ENCODE measurements at regions not wholly inside any gene's neighbourhood (a gene's known extent, or its start where the extent isn't known, plus 50 kb on each side); places are given as distances from the start of the nearest gene placed in this dataset.
"Not testable (repeated sequence)": the region's sequence is repeated elsewhere in the genome, so short reads cannot be mapped to it uniquely, and the experiment has no call there.

DNA sequence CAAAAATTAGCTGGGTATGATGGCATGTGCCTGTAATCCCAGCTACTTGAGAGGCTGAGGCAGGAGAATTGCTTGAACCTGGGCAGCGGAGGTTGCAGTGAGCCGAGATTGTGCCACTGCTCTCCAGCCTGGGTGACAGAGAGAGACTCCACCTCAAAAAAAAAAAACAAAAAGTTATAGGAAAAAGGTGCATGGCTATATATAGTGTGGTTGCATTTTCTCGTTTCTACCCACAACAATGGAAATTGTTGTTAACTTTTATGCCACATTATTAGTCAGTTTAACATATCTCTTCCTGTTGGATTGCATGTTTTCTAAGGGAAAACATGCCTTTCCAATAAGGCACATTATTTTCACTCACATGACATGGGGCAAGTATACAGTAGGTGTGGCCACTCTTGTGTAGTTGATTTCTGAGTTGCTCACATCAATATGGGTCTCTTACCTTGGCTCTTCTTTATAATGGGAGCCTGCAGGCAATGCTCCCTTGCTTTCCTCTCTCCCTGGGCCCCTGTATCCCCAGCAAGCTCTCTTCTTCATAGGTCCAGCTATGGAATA, 610.0 kb downstream of the RNF144A start:
- H3K9me3 ChIP-seq (replicated peaks), result peaks cover 5% of the 10 kb centered on the region

DNA sequence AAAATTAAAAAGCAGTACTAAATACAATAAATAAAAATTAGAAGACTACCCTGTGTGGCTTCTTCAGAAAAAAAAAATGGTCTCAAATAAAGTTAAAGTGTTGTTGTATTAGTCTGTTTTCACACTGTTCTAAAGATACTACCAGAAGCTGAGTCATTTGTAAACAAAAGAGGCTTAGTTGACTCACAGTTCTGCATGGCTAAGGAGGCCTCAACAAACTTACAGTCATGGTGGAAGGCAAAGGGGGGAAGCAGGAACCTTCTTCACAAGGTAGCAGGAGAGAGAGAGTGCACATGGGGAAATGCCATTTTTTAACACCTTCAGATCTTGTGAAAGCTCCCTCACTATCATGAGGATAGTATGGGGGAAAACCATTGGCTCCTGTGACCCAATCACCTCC, 612.8 kb downstream of the RNF144A start:
- H3K27me3 ChIP-seq (replicated peaks), result no peaks in the 10 kb centered on the region
- H3K4me3 ChIP-seq, result no peak overlapping the region
- H3K27ac ChIP-seq, result no peak overlapping the region
- peaks cover 5% of the 10 kb centered on the region for H3K9me3 ChIP-seq (replicated peaks)
- H3K4me1 ChIP-seq (replicated peaks), result no peaks in the 10 kb centered on the region
- no peaks in the 10 kb centered on the region for H3K36me3 ChIP-seq
- DNase-seq (ENCODE audit: low read depth in 1 of 2, low spot score in 2 of 2), result no peak

More for the DNA sequence above, 610.0 kb downstream of the RNF144A start:
- no peaks in the 10 kb centered on the region for H3K27me3 ChIP-seq (replicated peaks)
- DNase-seq (ENCODE audit: low read depth in 1 of 2, low spot score in 2 of 2), result no peak
- H3K4me1 ChIP-seq (replicated peaks), result no peaks in the 10 kb centered on the region
- no peak overlapping the region for H3K4me3 ChIP-seq
- H3K27ac ChIP-seq, result no peak overlapping the region
- no peaks in the 10 kb centered on the region for H3K36me3 ChIP-seq

DNA sequence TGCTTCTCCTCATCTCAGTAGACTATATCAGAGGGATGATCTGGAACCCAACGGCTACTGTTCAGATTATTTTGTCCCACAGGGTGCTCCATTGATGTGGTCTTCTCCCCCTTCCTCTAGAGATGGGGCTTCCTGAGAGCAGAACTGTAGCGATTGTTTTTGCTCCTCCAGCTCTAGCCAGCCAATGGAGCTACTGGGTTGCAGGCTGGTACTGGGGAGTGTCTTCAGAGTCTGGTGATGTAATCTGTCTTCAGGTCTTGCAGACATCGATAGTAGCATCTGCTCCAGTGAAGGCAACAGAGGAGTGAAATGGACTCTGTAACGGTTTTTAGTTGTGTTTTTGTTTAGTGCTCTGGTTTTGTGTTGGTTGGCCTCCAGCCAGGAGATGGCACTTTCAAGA, 621.9 kb downstream of the RNF144A start:
- no peak for DNase-seq (ENCODE audit: low read depth in 1 of 2, low spot score in 2 of 2)
- no peaks in the 10 kb centered on the region for H3K4me1 ChIP-seq (replicated peaks)

DNA sequence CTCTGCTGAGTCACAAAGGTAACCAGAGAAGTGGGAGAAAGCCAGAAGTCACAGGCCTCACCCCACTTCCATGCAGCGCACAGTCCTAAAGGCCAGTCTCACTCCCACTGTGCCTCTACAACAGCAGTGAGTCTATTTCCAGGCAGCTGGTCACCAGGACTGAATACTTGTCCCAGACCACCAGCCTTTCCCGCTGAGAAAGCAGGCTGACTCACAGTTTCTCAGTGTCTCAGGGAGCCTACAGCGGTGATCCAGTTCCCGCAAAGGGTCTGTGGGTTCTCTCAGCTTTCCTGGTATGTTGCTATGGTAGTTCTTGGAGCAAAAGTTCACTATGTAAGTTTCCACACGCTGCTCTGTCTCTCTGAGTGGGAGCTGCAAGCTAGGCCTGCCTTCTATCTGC, 622.5 kb downstream of the RNF144A start:
- Histone ChIP-seq H3K4me3 (no peak overlapping the region), H3K27me3 (replicated peaks) (no peaks in the 10 kb centered on the region), H3K9me3 (replicated peaks) (no peaks in the 10 kb centered on the region), H3K36me3 (no peaks in the 10 kb centered on the region), H3K27ac (no peak overlapping the region), H3K4me1 (replicated peaks) (no peaks in the 10 kb centered on the region)
- DNase-seq (ENCODE audit: low read depth in 1 of 2, low spot score in 2 of 2), result no peak

More for the DNA sequence above, 621.9 kb downstream of the RNF144A start:
- Histone ChIP-seq H3K9me3 (replicated peaks) (no peaks in the 10 kb centered on the region), H3K27me3 (replicated peaks) (no peaks in the 10 kb centered on the region), H3K36me3 (no peaks in the 10 kb centered on the region), H3K27ac (no peak overlapping the region), H3K4me3 (no peak overlapping the region)

DNA sequence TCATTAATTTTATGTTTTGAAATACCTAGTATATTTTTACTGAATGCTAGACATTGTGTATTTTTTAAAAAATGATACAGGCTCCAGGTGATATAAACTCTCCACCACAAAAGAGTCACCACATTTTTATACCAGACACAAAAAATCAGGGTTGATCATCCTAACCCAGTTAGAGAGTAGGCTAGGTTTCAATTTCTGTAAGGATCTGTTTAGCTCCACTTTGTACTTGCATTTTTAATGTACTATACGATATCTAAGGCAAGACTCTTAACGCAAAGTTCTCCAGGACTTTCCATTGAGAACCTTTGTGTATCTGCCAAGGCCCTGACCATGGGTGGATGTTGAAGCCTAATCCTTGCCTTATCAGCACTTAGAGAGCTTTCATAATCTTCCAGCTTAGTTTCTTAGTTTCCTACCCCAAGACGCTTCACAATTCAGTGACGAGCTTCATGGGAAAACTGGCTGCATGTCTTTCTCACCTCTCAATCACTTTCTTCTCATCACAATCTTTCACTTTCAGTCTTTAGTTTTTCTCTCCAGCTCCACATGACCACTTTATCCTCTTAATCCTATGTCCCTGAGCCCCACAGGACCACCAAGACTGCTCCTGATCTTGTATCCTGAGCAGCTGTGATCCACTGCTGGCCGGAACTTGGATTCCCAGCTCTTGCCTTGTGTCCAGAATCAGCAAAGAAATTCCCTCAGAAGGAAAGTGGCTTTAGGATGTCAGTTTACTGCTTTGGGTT, 635.8 kb downstream of the RNF144A start:
- no peak overlapping the region for H3K27ac ChIP-seq
- no peaks in the 10 kb centered on the region for H3K9me3 ChIP-seq (replicated peaks)
- H3K4me3 ChIP-seq, result no peak overlapping the region
- H3K4me1 ChIP-seq (replicated peaks), result no peaks in the 10 kb centered on the region
- H3K27me3 ChIP-seq (replicated peaks), result no peaks in the 10 kb centered on the region
- DNase-seq (ENCODE audit: low read depth in 1 of 2, low spot score in 2 of 2), result no peak
- H3K36me3 ChIP-seq, result no peaks in the 10 kb centered on the region

DNA sequence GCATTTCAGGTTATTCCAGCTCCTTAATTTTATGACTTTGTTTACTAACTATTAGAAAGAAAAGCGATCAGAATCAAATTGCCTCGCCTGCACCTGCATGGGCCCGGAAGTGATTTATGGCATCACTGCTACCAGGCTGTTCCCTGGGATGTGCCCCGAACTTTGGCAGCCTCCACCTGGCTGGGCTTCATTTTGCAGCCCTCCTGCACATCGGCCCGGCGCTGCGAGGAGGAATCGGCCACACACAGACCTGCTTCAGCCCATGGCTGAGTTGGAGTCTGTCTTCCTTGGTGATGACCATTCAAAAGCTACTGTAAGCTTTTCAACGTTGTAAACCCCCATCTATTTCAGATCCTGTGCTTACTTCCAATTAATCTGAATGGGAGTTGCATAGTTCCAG, 638.0 kb downstream of the RNF144A start:
- no peak overlapping the region for H3K4me3 ChIP-seq
- H3K27me3 ChIP-seq (replicated peaks), result no peaks in the 10 kb centered on the region
- H3K36me3 ChIP-seq, result no peaks in the 10 kb centered on the region
- H3K27ac ChIP-seq, result no peak overlapping the region
- no peaks in the 10 kb centered on the region for H3K9me3 ChIP-seq (replicated peaks)
- no peaks in the 10 kb centered on the region for H3K4me1 ChIP-seq (replicated peaks)
- DNase-seq (ENCODE audit: low read depth in 1 of 2, low spot score in 2 of 2), result no peak

DNA sequence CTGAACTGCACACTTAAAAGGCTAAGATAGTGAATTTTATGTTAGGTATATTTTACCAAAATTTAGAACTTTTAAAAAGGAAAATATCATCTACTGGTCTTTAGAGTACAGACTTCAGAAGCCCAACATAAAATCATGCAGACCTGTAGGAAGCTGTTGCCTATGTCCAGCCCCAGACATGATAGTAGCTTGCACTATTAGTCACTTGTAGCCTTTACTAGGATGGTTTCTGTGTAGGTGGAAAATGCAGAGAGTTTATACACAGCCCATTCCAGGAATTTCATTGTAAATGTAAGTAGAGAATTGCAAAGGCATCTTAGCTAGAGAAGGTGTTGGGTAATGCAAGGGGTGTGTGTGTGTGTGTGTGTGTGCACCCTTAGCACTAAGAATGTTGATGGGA, 640.2 kb downstream of the RNF144A start:
- no peaks in the 10 kb centered on the region for H3K36me3 ChIP-seq
- no peaks in the 10 kb centered on the region for H3K27me3 ChIP-seq (replicated peaks)
- H3K4me1 ChIP-seq (replicated peaks), result no peaks in the 10 kb centered on the region
- no peak overlapping the region for H3K4me3 ChIP-seq
- H3K9me3 ChIP-seq (replicated peaks), result no peaks in the 10 kb centered on the region
- no peak overlapping the region for H3K27ac ChIP-seq
- no peak for DNase-seq (ENCODE audit: low read depth in 1 of 2, low spot score in 2 of 2)

DNA sequence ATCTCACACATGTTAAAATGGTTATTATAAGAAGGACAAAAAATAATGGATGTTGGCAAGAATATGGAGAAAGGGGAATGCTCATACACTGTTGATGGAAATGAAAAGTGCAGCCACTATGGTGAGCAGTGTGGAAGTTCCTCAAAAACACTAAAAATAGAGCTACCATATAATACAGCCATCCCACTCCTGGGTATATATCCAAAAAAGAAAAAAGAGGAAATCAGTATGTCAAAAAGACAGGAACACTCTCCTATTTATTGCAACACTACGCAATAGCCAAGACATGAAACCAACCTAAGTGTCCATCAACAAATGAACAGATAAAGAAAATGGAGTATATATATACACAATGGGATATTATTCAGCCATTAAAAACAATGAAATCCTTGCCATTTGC, 642.6 kb downstream of the RNF144A start:
- no peak overlapping the region for H3K27ac ChIP-seq
- no peak overlapping the region for H3K4me3 ChIP-seq
- H3K9me3 ChIP-seq (replicated peaks), result no peaks in the 10 kb centered on the region
- H3K4me1 ChIP-seq (replicated peaks), result no peaks in the 10 kb centered on the region
- DNase-seq (ENCODE audit: low read depth in 1 of 2, low spot score in 2 of 2), result no peak
- H3K27me3 ChIP-seq (replicated peaks), result no peaks in the 10 kb centered on the region
- H3K36me3 ChIP-seq, result no peaks in the 10 kb centered on the region

DNA sequence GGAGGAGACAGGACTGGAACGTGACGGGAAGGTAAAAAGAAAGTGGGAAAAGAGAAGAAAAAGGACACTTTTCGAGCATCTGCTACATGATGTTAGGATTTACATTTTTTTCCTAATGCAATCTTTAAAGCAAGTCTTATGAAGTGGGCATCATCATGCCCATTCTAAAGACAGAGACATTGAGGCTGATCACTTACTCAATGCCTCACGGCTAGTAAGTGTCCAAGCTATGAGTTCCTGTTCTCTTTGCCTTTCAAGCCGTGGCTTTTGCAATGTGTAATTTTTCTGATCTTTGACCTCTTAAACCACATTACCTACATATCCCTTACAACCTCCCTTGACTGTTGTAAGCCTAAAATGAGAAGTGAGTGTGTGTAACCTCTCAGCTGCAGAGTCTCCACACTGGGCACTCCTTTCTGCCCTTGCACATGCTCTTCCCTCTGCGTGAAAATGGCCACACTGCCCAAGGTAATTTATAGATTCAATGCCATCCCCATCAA, 649.2 kb downstream of the RNF144A start:
- H3K36me3 ChIP-seq, result no peaks in the 10 kb centered on the region
- DNase-seq (ENCODE audit: low read depth in 1 of 2, low spot score in 2 of 2), result no peak
- H3K9me3 ChIP-seq (replicated peaks), result no peaks in the 10 kb centered on the region
- H3K4me1 ChIP-seq (replicated peaks), result no peaks in the 10 kb centered on the region
- H3K27ac ChIP-seq, result no peak overlapping the region
- no peaks in the 10 kb centered on the region for H3K27me3 ChIP-seq (replicated peaks)
- H3K4me3 ChIP-seq, result no peak overlapping the region

DNA sequence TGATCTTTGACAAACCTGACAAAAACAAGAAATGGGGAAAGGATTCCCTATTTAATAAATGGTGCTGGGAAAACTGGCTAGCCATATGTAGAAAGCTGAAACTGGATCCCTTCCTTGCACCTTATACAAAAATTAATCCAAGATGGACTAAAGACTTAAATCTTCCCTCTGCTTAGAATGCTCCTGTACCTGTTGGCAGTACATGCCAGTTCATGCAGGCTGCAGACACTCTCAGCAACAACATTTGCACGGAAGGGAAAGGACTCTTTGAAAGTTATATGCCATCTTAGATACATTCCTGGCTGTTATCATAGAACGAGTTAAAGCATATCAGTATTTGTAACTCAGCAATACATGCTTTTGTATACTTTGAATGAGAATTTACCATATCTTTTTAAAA, 649.9 kb downstream of the RNF144A start:
- H3K4me1 ChIP-seq (replicated peaks); H3K27ac ChIP-seq: not testable (repeated sequence)

DNA sequence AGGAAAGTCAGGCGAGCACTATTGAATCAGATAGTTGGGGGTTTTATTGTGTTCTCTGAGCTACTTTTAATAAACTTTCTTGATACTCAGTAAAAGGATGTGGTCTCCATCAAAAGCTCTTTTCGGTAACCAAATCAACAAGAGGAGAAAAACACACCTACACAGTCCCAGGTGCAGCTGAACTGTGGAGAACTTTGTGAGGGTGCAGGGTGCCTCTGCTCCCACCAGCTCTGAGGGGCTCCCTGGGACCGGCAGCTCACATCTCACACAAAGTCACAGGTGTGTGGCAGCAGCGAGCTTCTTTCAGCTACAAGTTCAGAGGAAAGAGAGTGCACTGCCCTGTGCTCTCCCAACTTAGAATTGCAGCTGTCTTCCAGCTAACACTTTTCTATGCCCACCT, 650.4 kb downstream of the RNF144A start:
- Histone ChIP-seq H3K27ac (no peak overlapping the region), H3K4me1 (replicated peaks) (no peaks in the 10 kb centered on the region), H3K4me3 (no peak overlapping the region), H3K36me3 (no peaks in the 10 kb centered on the region), H3K9me3 (replicated peaks) (no peaks in the 10 kb centered on the region), H3K27me3 (replicated peaks) (no peaks in the 10 kb centered on the region)
- no peak for DNase-seq (ENCODE audit: low read depth in 1 of 2, low spot score in 2 of 2)

More for the DNA sequence above, 649.9 kb downstream of the RNF144A start:
- H3K4me3 ChIP-seq; H3K9me3 ChIP-seq (replicated peaks); H3K36me3 ChIP-seq; DNase-seq (ENCODE audit: low read depth in 1 of 2, low spot score in 2 of 2); H3K27me3 ChIP-seq (replicated peaks): not testable (repeated sequence)

DNA sequence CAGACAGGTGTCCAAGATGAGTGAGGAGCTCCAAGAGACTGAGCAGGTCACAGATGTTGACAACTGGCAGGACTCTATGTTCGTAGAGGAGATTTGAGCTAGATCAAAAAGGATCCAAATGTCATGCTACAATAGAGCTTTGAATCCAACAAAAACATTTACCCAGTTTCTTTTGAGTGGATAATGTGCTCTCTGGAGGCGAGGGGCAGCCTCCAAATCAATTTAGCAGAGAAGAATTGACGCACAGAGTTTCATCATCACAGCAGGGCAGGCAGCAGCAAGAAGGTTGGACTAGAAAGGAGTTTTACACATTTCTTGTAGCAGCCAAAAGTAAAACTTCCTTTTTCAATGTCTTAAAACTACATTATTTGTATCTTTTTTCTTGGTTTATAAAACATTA, 653.0 kb downstream of the RNF144A start:
- H3K36me3 ChIP-seq, result no peaks in the 10 kb centered on the region
- H3K27ac ChIP-seq, result no peak overlapping the region
- H3K4me1 ChIP-seq (replicated peaks), result no peaks in the 10 kb centered on the region
- DNase-seq (ENCODE audit: low read depth in 1 of 2, low spot score in 2 of 2), result no peak
- H3K27me3 ChIP-seq (replicated peaks), result no peaks in the 10 kb centered on the region
- no peaks in the 10 kb centered on the region for H3K9me3 ChIP-seq (replicated peaks)
- no peak overlapping the region for H3K4me3 ChIP-seq

DNA sequence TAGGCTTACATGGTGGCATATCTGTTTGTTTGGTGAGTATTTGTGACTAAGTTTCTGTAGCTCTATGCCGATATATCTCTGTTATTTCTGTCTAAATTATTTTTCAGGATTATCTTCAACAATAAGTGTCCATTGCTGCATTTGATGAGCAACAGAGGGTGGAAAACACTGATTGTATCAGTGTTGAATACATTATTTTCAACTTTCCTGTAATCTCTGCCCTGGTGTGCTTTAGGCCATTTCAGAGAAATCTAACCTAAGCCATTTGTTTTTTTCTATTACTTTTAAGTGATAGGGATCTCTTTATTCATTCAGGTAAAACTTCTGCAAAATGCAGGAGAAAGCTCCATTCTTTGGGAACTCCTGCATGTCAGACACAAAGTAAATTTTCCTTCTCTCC, 654.5 kb downstream of the RNF144A start:
- H3K36me3 ChIP-seq, result no peaks in the 10 kb centered on the region
- no peak for DNase-seq (ENCODE audit: low read depth in 1 of 2, low spot score in 2 of 2)
- no peak overlapping the region for H3K27ac ChIP-seq
- H3K4me1 ChIP-seq (replicated peaks), result no peaks in the 10 kb centered on the region
- no peak overlapping the region for H3K4me3 ChIP-seq
- H3K27me3 ChIP-seq (replicated peaks), result no peaks in the 10 kb centered on the region
- no peaks in the 10 kb centered on the region for H3K9me3 ChIP-seq (replicated peaks)

DNA sequence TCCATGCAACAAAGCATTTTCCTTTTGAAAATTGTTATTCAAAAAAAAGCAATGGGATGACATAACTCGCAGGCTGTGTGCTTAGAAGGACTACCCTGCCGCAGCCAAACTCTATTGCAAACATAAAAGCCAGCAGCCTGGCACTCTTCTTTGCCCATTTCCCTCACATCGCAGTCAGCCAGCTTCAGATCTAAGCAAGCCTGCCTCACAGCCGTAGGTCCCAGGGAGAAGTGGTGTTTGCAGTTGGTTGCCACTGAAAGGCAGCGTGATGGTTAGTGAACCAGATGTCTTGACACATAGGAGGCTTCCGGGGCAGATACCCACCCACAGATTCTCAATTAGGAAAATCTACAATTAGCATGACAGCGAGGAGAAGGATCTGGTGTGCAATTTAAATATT, 655.2 kb downstream of the RNF144A start:
- Histone ChIP-seq H3K27ac (no peak overlapping the region), H3K9me3 (replicated peaks) (no peaks in the 10 kb centered on the region), H3K36me3 (no peaks in the 10 kb centered on the region), H3K4me1 (replicated peaks) (no peaks in the 10 kb centered on the region), H3K4me3 (no peak overlapping the region), H3K27me3 (replicated peaks) (no peaks in the 10 kb centered on the region)
- no peak for DNase-seq (ENCODE audit: low read depth in 1 of 2, low spot score in 2 of 2)

All from SJSA1 (cell line).